Pons (tissue), 1 donor: ENCODE measurements at regions not wholly inside any gene's neighbourhood (a gene's known extent, or its start where the extent isn't known, plus 50 kb on each side); places are given as distances from the start of the nearest gene placed in this dataset.
"Not testable (repeated sequence)": the region's sequence is repeated elsewhere in the genome, so short reads cannot be mapped to it uniquely, and the experiment has no call there.

Experiments used
- DNase-seq: peaks from one replicate; pipeline ENCODE4 v3.0.0-alpha.2; 2016; ENCODE audit warnings: low spot score

DNA sequence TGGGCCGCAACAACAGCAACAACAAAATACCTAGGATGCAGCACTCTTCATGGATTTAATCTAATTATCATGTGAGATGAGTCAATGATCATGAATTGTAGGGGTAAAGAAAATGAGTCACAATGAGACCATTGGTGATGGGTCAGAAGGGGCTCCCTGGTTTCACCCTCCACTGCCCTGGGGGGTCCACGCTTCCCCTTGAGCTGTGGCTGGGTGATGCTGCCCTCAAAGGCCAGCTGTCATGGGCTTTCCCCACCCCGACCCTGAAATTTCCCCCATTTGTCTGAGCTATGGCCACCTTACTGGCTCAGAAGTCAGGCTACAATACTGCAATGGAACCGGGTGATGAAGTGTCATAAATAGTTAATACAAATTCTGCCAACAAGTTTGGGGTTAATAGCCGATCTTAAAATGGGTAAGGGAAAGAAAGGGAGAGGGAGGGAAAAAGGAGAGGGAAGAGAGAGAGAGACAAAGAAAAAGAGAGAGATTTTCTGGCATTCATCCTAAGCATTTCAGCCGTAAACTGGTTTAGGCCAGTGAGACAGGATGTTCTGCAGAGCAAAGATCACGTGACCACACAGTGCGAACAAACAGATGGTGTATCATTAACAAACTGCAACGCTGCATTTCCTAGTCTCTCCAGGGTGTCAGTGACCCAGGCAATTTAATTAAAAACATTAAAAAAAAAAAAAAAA is 143.4 kb upstream of the ERRFI1 start:
- DNase-seq: peak; percentile 70

DNA sequence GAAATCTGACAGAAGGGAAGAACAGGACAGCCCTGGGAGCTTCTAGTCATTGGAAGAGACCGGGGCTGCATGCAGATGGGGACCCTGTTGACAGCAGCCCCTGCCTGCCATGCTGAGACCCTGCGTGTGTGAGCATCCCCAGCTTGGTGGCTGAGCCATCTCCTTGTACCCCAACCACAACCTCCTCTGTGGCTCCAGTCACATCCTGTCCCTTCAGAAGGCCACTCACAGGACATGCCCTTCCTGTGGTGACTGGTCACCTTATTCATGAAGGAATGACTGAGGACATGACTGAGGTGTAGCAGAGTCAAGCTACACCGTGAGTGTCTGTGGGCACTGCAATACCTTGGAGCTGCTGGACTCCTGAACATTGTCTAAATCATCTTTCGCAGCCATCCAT is 141.8 kb upstream of the ERRFI1 start:
- no peak for DNase-seq

DNA sequence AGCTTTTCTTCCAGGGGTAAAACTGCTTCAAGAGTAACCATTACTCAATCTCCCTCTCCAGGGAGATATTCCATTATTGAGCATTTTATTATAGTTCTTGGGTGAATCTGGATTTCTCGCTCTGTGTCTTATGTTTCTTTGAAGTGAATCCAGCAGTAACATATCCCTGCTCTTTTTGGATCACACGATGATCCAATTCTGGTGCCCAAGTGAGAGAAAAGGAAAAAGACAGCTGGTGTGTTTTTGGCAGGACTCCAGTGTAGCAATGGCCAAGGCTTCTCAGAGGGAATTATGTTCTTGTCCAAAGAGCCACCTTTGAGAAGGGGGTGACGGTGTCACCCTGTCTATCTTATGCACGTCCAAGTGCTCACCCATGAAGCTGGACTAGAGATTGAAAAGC is 140.3 kb upstream of the ERRFI1 start:
- DNase-seq: no peak

DNA sequence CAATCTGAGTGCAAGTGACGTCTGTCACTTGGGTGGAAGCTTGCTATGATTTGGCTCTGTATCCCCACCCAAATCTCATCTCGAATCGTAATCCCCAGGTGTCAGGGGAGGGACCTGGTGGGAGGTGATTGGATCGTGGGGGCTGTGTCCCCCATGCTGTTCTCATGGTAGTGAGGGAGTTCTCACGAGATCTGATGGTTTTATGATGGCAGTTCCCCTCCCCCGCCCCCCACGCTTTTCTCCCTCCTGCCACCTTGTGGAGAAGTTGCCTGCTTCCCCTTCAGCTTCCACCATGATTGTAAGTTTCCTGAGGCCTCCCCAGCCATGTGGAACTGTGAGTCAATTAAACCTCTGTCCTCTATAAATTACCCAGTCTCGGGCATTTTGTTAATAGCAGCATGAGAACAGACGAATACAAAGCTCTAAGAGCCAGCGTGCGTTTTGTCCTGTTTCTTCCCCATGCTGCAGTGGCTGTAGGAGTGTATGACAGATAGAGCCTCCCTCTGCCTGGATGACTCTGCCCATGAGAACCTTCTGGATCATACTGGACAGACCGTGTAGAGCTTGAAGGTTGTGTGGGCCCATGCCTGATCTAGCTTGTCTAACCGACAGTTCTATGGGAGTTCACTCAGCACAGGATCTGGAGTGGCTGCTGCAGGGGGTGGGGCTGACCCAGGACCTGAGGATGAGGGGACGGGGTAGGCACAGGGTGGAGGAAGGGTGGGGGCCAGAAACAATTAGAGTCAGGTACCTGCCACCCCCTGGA is 139.7 kb upstream of the ERRFI1 start:
- DNase-seq: no peak

DNA sequence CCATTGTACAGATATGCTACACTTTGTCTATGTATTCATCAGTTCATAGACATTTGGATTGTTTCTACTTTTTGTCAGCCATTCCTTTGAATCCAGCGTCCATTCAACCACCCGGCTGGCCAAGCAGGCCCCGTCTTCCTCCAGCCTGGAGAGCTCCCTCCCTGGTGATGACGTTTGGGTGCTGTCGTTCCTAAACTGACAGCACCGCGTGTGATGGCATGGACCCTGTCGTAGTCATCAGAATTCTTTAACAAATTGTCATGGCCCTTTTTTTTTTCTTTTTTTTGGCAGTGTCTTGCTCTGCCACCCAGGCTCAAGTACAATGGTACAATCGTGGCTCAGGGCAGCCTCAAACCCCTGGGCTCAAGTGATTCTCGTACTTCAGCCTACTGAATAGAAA is 138.6 kb upstream of the ERRFI1 start:
- DNase-seq: no peak

DNA sequence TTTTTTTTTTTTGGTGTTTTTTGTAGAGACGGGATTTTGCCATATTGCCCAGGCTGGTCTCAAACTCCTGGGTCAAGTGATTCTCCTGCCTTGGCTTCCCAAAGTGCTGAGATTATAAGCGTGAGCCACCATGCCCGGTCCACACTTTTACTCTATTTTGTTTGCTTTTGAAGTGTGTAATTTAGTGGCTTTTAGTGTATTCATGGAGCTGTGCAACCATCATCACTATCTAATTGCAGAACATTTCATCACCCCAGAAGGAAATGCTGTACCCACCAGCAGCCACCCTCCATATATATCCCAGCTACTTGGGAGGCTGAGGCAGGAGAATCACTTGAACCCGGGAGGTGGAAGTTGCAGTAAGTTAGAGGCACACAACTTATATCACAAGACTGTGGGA is 136.9 kb upstream of the ERRFI1 start:
- no peak for DNase-seq

DNA sequence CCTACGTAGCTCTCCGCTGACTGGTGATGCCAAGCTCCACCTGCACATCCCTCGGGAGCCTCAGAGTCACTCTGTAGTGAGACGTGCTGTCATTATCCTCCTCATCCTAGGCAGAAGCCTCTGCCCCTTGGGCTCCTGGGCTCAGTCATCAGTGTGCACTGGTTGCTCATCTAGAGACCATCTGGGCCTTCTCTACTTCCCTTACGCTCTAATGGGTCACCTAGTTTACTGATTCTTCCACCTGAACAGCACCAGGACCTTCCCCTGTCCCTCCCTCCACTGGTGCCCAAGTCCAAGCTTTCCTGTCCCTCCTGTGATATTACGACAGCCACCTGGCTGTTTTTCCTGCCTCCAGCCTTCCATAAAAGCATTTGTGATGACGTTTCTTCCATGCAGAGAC is 136.1 kb upstream of the ERRFI1 start:
- no peak for DNase-seq

DNA sequence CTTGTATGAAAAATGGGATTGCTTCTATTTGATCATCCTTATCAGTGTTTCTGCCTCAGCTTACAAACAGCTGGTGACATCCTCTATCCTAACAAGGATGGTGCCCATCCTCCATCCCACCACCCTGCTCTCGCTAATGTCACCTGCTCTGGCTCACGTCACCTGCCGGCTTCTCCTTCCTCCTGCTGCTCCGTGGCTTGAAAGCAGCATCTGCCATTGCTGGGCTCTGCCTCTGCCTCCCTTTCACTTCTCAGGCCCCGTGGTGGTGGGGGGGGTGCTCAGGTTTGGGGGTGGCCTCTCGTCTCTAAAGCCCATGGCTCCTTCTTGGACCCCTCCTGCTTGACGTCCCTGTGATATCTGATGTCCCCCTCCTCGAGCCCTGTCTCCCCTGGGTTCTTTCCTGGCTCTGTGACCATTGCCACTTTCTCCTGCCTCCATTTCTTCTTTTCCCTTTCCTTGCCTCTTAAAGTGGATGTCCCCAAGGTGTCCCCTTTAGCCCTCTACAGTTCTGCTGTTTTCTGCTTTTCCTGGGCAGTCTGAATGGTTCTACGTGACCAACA is 135.5 kb upstream of the ERRFI1 start:
- DNase-seq: no peak

DNA sequence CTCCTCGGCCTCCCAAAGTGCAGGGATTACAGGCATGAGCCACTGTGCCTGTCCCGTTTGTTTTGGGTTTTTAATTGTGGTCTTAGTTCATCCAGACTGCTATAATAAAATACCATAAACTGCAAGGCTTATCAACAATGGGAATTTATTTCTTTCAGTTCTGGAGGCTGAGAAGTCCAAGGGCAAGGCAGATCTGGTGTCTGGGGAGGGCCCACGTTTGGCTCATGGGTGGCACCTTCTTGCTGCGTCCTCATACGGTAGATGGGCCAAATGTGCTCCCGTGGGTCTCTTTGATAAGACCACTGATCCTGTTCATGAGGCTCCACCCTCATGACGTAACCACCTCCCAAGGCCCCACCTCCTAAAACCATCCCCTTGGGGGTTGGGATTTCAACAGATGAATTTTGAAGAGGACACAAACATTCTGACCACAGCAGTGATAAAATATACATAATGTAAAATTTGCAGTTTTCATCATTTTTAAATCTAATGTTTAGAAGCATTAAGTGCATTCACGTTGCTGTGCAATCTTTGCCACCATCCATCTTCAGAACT is 133.4 kb upstream of the ERRFI1 start:
- DNase-seq: no peak

DNA sequence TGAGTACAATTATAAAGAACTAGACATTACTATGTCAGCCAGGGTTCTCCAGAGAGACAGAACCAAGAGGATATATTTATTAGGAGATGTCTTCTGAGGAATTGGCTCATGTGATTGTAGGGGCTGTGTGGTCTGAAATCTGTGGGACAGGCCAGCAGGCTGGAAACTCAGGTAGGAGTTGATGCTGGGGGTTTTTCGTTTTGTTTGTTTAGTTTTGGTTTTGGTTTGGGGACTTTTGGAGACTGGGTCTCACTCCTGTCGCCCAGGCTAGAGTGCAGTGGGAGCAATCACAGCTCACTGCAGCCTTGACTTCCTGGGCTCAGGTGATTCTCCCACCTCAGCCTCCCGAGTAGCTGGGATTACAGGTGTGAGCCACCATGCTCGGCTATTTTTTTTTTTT is 132.9 kb upstream of the ERRFI1 start:
- no peak for DNase-seq

DNA sequence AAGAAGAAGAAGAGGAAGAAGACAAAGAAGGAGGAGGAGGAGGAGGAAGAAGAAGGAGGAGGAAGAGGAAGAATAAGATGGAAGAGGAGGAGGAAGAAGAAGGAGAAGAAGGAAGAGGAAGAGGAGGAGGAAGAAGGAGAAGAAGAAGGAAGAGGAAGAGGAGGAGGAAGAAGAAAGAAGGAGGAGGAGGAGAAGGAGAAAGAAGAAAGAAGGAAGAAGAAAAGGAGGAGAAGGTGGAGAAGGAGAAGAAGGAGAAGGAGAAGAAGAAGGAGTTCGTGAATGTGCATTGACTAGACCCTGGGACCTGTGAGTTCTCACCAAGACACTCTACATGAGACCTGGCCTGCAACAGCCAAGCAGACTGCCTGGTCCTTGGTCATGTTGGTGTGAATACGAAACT is 131.7 kb upstream of the ERRFI1 start:
- no peak for DNase-seq

DNA sequence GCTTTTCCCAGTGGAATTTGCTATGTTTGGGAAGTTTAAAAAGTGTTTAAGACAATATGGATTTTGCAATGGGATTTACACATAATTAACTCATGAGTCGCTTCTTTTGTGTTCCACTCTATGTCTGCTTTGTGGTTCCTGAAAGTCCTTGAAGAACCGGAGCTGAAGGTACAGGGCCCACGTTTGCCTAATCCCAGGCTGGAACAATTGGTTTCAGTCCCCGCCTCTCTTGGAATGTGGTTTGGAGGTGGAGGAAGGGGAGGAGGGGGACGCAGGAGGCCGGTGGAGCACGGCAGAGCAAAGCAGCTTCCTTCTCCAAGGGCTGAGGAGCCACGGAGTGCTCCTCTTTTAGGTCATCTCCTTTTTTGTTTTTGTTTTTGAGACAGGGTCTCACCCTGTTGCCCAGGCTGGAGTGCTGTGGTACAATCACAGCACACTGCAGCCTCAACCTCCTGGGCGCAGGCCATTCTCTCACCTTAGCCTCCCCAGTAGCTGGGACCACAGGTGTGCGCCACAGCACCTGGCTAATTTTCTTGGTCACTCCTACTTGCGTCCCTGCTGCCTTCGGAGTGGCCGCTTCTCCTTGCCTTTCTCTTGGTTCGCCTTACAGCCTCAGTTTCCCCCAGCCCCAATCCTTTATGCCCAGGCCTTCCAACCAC is 129.5 kb upstream of the ERRFI1 start:
- no peak for DNase-seq

DNA sequence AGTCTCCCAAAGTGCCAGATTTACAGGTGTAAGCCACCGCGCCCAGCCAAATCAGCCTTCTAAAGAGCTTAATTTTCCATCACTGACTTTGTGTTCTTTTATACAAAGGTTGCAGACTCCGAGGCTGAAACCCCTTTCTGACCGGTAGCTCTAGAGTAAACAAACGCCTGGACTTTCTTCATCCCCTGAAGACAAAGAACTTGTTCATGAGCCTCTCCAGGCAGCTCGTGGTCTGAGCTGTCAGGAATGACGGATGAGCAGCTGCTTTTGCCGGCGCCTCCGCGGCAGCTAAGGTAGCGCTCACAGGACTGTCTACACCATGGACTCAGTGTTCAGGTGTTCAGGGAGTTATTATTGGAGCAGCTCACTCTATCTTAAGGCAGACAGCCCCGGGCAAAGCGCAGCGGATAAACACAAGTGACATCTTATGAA is 128.5 kb upstream of the ERRFI1 start:
- DNase-seq: peak; percentile 62

DNA sequence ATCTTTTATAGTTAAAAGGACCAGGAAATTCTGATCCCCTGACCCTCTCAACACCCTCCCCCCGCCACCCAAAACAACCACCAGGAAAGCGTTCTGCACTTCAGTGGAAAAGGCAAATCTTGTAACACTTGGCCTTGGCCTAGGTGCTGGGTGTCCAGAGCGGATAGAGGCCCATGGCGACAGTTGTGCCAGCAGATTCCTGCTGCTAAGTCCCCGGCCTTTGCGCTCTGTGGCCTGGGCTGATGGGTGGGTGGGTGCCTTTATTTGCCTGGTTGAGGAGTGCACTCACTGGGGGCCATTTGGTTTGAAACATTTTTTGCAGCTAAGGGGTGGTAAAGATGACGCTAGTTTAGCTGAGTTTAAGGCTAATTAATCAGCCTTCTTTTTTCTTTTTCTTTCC is 127.9 kb upstream of the ERRFI1 start:
- no peak for DNase-seq

DNA sequence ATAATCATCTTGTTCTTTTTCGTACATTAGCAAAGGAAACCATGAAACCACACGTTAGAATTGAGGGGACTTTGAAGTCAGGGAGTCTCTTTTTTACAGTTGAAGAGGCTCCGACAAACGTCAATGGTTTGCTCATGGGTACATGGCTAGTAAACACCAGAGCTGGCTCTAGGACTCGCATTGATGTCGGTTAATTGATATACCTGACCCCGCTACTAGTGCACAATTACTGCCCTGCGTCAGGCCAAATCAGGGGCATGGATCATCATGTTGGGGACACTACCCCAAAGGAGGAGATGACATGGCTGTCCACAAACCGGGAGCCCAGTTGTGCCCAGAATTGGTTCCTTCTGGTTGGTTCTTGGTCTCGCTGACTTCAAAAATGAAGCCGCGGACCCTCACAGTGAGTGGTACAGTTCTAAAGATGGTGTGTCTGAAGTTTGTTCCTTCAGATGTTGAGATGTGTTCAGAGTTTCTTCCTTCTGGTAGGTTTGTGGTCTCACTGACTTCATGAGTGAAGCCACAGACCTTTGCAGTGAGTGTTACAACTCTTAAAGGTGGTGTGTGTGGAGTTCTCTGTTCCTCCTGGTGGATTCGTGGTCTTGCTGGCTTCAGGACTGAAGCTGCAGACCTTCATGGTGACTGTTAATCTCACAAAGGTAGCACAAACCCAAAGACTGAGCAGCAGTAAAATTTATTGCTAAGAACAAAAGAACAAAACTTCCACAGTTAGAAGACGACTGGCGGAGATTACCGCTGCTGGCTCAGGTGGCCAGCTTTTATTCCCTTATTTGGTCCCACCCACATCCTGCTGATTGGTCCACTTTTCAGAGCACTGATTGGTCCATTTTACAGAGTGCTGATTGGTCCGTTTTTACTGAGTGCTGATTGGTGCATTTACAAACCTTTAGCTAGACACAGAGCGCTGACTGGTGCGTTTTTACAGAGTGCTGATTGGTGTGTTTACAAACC is 126.9 kb upstream of the ERRFI1 start:
- DNase-seq: no peak

DNA sequence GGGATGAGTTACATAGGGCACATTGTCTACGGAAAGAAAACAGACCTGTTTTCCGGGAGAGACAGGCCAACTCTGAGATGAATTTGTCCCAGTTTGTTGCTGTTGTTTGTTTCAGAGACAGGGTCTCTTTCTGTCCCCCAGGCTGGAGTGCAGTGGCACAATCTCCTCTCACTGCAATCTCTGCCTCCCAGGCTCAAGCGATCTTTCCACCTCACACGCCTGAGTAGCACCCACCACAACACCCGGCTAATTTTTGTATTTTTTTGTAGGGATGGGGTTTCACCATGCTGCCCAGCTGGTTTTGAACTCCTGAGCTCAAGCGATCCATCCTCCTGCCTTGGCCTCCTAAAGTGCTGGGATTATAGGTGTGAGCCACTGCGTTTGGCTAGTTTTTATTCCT is 125.5 kb upstream of the ERRFI1 start:
- DNase-seq: no peak

DNA sequence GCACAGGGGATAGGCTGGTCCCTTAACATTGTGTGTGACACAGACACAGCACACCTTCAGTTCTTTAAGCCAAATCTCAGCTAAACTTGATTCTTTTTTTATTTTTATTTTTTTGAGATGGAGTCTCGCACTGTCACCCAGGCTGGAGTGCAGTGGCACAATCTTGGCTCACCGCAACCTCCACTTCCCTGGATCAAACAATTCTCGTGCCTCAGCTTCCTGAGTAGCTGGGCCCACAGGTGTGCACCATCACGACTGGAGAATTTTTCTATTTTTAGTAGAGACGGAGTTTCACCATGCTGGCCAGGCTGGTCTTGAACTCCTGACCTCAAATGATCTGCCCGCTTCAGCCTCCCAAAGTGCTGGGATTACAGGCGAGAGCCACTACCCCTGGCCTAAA is 123.6 kb upstream of the ERRFI1 start:
- not testable (repeated sequence) for DNase-seq

DNA sequence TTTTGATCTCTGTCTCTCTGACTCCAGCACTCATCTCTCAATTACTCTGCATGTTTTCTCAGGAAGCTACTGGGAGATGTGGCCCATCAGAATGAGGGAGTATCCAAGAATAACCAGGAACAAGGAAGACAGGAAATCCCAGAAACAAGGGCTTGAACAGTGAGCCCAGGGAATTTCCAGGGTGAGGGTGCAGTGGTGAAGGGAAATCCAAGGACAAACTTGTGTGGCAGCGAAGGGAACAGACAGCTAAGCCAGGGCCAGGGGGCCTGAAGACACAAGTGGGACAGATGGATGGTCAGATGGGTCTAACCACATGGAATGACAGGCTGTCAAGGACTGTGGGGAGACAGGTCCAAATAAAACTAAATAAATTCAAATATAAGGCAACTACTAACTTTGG is 121.8 kb upstream of the ERRFI1 start:
- DNase-seq: no peak

DNA sequence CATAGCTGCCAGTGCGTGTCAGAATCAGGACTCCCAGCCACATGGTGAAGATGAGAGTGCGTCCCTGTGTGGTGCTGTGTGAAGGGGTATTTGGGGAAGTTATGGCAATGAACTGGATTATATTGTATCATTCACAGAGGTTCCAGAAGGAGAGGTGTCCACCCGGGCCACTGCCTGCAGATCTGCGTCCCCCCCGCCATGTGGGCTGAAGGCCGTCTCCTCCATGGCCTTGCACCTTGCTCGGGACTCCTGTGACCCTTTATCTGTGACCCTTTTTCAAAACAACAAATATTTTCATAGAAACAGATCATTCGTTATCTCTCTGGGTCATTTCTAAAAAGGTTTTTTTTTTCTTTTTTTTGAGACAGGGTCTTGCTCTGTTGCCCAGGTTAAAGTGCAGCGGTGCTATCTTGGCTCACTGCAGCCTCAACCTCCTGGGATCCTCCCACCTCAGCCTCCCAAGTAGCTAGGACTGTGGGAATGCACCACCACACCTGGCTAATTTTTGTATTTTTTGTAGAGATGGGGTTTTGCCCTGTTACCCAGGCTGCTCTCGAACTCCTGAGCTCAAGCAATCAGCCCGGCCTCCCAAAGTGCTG is 120.2 kb upstream of the ERRFI1 start:
- DNase-seq: no peak

DNA sequence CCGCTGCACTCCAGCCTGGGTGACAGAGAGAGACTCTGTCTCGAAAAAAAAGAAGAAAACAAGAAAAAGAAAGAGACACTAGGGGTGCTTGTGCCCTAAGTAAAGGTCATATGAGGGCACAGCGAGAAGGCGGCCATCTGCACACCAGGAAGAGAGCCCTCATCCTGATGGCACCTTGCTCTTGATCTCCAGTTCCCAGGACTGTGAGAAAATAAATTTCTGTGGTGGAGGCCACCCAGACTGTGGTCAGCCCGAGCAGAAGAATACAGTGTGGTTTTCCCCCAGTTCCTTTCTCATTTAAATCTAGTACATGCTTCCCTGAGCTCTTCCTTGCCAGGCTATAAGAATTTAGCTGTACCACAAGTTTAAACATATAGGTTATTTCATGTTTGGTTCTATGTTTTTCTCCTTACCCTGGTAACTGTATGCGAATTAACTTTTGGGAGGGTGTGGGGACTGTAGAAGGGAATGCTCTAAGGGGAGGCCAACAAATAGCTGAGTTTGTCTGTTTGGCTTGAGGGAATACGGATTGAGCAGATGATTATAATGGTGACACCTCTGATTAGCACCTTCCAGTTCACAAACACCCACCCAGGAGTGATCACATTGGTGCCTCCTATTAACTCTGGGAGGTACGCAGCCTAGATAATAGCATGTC is 119.6 kb upstream of the ERRFI1 start:
- no peak for DNase-seq

DNA sequence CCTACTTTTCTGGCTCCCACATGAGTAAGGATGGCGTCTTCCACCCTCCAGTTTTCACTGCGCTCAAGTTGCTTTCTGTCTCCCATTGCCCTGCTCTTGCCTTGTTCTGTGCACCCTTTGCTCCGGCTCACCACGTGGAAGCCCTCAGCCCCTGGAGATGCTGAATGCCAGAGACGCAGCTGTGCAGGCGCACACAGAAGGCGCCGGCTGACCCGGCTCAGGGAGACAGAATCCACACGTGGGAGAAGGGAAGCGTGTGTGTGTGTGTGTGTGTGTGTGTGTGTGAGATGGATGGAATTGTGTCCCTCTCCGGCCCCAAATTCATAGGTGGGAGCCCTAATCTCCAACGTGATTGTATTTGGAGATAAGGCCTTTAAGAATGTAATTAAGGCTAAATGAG is 118.2 kb upstream of the ERRFI1 start:
- no peak for DNase-seq
